ENCODE measurements at regions not wholly inside any gene's neighbourhood (a gene's known extent, or its start where the extent isn't known, plus 50 kb on each side); places are given as distances from the start of the nearest gene placed in this dataset.

GRCh38 chr5:54728588-54728915, 211.0 kb downstream of the SNX18 start:
- Histone ChIP-seq H3K4me3 (no peak overlapping the region), H3K9me3 (no peaks in the 10 kb centered on the region), H3K36me3 (no peaks in the 10 kb centered on the region), H3K27me3 (no peaks in the 10 kb centered on the region), H3K27ac (no peak overlapping the region), H3K4me1 (peaks cover 0 to 10% (median 3%) of the 10 kb centered on the region in 4 donors)
- TF ChIP-seq CTCF (IDR thresholded peaks at IDR 0.05) (no peak), POLR2AphosphoS5 (IDR thresholded peaks at IDR 0.05) (no peak), POLR2A (IDR thresholded peaks at IDR 0.05) (no peak), EP300 (IDR thresholded peaks at IDR 0.05) (no peak)
- 82 to 100% (median 94%) methylated on average over 1 of the region's 1 CpG for WGBS, 5 donors
- DNase-seq = no peak
- intact Hi-C loops (cut with DNase I; ENCODE audit: low total_unique reads) = no loop called here

GRCh38 chr5:54727874-54728587, 210.5 kb downstream of the SNX18 start:
- 51 to 63% (median 58%) methylated on average over 2 of the region's 2 CpGs for WGBS, 5 donors
- H3K27me3 ChIP-seq = no peaks in the 10 kb centered on the region
- TF ChIP-seq EP300 (IDR thresholded peaks at IDR 0.05) (no peak), POLR2A (IDR thresholded peaks at IDR 0.05) (no peak), CTCF (IDR thresholded peaks at IDR 0.05) (no peak), POLR2AphosphoS5 (IDR thresholded peaks at IDR 0.05) (no peak)

GRCh38 chr5:54725391-54726280, 208.1 kb downstream of the SNX18 start:
- peaks cover 0 to 10% (median 0%) of the 10 kb centered on the region in 4 donors for H3K4me1 ChIP-seq
- 40 to 82% (median 47%) methylated on average over 2 of the region's 2 CpGs for WGBS, 5 donors
- no peak overlapping the region for H3K27ac ChIP-seq
- DNase-seq = no peak
- no peaks in the 10 kb centered on the region for H3K36me3 ChIP-seq
- H3K4me3 ChIP-seq = no peak overlapping the region
- H3K9me3 ChIP-seq = no peaks in the 10 kb centered on the region
- TF ChIP-seq EP300 (IDR thresholded peaks at IDR 0.05) = no peak
- TF ChIP-seq POLR2AphosphoS5 (IDR thresholded peaks at IDR 0.05) = no peak
- TF ChIP-seq CTCF (IDR thresholded peaks at IDR 0.05) = no peak
- TF ChIP-seq POLR2A (IDR thresholded peaks at IDR 0.05) = no peak
- no peaks in the 10 kb centered on the region for H3K27me3 ChIP-seq
- intact Hi-C loops (cut with DNase I; ENCODE audit: low total_unique reads) = no loop called here

More at GRCh38 chr5:54727874-54728587, 210.5 kb downstream of the SNX18 start:
- peaks cover 0 to 10% (median 3%) of the 10 kb centered on the region in 4 donors for H3K4me1 ChIP-seq
- no peaks in the 10 kb centered on the region for H3K9me3 ChIP-seq
- no peak overlapping the region for H3K27ac ChIP-seq
- H3K4me3 ChIP-seq = no peak overlapping the region
- intact Hi-C loops (cut with DNase I; ENCODE audit: low total_unique reads) = no loop called here
- no peaks in the 10 kb centered on the region for H3K36me3 ChIP-seq
- DNase-seq = no peak

- no peaks in the 10 kb centered on the region for H3K36me3 ChIP-seq
- no peak overlapping the region for H3K27ac ChIP-seq
- no peaks in the 10 kb centered on the region for H3K27me3 ChIP-seq
- intact Hi-C loops (cut with DNase I; ENCODE audit: low total_unique reads) = no loop called here
- no peak for TF ChIP-seq POLR2AphosphoS5 (IDR thresholded peaks at IDR 0.05)
- TF ChIP-seq POLR2A (IDR thresholded peaks at IDR 0.05) = no peak
- TF ChIP-seq CTCF (IDR thresholded peaks at IDR 0.05) = no peak
- no peak for TF ChIP-seq EP300 (IDR thresholded peaks at IDR 0.05)
- 59 to 77% (median 67%) methylated on average over 6 of the region's 6 CpGs for WGBS, 5 donors
- no peak for DNase-seq
- no peak overlapping the region for H3K4me3 ChIP-seq
- no peaks in the 10 kb centered on the region for H3K9me3 ChIP-seq
- H3K4me1 ChIP-seq = peaks cover 0 to 8% (median 3%) of the 10 kb centered on the region in 4 donors
Measured at GRCh38 chr5:54722846-54723433, 205.4 kb downstream of the SNX18 start.

Data from stomach (tissue), 8 donors.